Loucy (cell line): ENCODE measurements at regions not wholly inside any gene's neighbourhood (a gene's known extent, or its start where the extent isn't known, plus 50 kb on each side); places are given as distances from the start of the nearest gene placed in this dataset.
"Not testable (repeated sequence)": the region's sequence is repeated elsewhere in the genome, so short reads cannot be mapped to it uniquely, and the experiment has no call there.

Source experiments
- H2AFZ ChIP-seq: fragments of 200-600 bp; sonication (generic); 2 replicates; pipeline ENCODE4 v1.6.0; 2016; ENCODE audit warnings: antibody characterized with exemption, mild to moderate bottlenecking, low read length, moderate library complexity
- H3F3A ChIP-seq: fragments of 200-600 bp; 2 replicates; pipeline ENCODE4 v1.6.0; 2016; ENCODE audit warnings: antibody characterized with exemption, low read depth, mild to moderate bottlenecking
- H3K27me3 ChIP-seq: fragments of 200-600 bp; sonication (generic); 2 replicates; pipeline ENCODE4 v1.6.1; 2014; ENCODE audit warnings: low read length, mild to moderate bottlenecking; ENCODE audit not compliant: insufficient read depth, poor library complexity, severe bottlenecking
- H3K36me3 ChIP-seq: fragments of 200-600 bp; sonication (generic); 2 replicates; pipeline ENCODE4 v1.6.1; 2016; ENCODE audit warnings: low read length; ENCODE audit not compliant: insufficient read depth
- H3K4me1 ChIP-seq: fragments of 200-600 bp; sonication (generic); 2 replicates; pipeline ENCODE4 v1.5.1; 2014; ENCODE audit warnings: low read length, mild to moderate bottlenecking; ENCODE audit not compliant: insufficient read depth, poor library complexity, severe bottlenecking
- H3K4me2 ChIP-seq: fragments of 200-600 bp; sonication (generic); 2 replicates; pipeline ENCODE4 v1.6.0; 2014; ENCODE audit warnings: antibody characterized with exemption, low read length, low read depth, mild to moderate bottlenecking; ENCODE audit not compliant: poor library complexity, severe bottlenecking
- H3K4me3 ChIP-seq: fragments of 200-600 bp; sonication (generic); 2 replicates; pipeline ENCODE4 v1.5.1; 2014; ENCODE audit warnings: low read length, mild to moderate bottlenecking, mixed read lengths; ENCODE audit not compliant: poor library complexity, severe bottlenecking
- H3K79me2 ChIP-seq: fragments of 200-600 bp; sonication (generic); 2 replicates; pipeline ENCODE4 v1.6.1; 2014; ENCODE audit warnings: low read length; ENCODE audit not compliant: insufficient read depth
- H3K9ac ChIP-seq: fragments of 200-600 bp; sonication (generic); 2 replicates; pipeline ENCODE4 v1.6.0; 2014; ENCODE audit warnings: mild to moderate bottlenecking, low read depth, low read length, moderate library complexity; ENCODE audit not compliant: poor library complexity, severe bottlenecking
- H3K9me2 ChIP-seq: fragments of 200-600 bp; sonication (generic); replicated peaks from 2 replicates; pipeline ENCODE4 v1.6.1; 2016; ENCODE audit warnings: low read depth, low read length, mixed read lengths
- H3K9me3 ChIP-seq: fragments of 200-600 bp; sonication (generic); 2 replicates; pipeline ENCODE4 v1.6.1; 2014; ENCODE audit warnings: mild to moderate bottlenecking, antibody characterized with exemption, low read length, low read depth; ENCODE audit not compliant: insufficient read depth
- H4K20me1 ChIP-seq: fragments of 200-600 bp; sonication (generic); 2 replicates; pipeline ENCODE4 v1.6.0; 2014; ENCODE audit warnings: antibody characterized with exemption, low read length, mild to moderate bottlenecking; ENCODE audit not compliant: insufficient read depth, poor library complexity, severe bottlenecking
- CTCF ChIP-seq: fragments of 200-600 bp; sonication (generic); conservative IDR thresholded peaks from 2 replicates; pipeline ENCODE4 v1.5.1; 2014; ENCODE audit warnings: mild to moderate bottlenecking, antibody characterized with exemption, low read length
- EZH2phosphoT487 ChIP-seq: fragments of 200-600 bp; IDR thresholded peaks from 2 replicates; pipeline ENCODE4 v1.6.1; 2018; ENCODE audit warnings: antibody characterized with exemption, mild to moderate bottlenecking, moderate library complexity, borderline replicate concordance

GRCh38 chr14:87254331-87254874, 738.6 kb downstream of the GALC start:
- Histone ChIP-seq H3K4me1 (no peaks in the 10 kb centered on the region), H3K4me3 (no peak overlapping the region), H3K9ac (no peak overlapping the region), H2AFZ (no peak overlapping the region), H3K79me2 (no peaks in the 10 kb centered on the region), H3K9me2 (no peaks in the 10 kb centered on the region), H3F3A (no peaks in the 10 kb centered on the region), H3K36me3 (no peaks in the 10 kb centered on the region), H3K9me3 (no peaks in the 10 kb centered on the region; the same call in 1 of the 2 replicates), H4K20me1 (no peaks in the 10 kb centered on the region), H3K27me3 (no peaks in the 10 kb centered on the region), H3K4me2 (no peak overlapping the region)
- TF ChIP-seq CTCF (no peak), EZH2phosphoT487 (no peak)

GRCh38 chr14:87253791-87254190, 739.2 kb downstream of the GALC start:
- H4K20me1 ChIP-seq, H3K4me3 ChIP-seq, H3K36me3 ChIP-seq, H2AFZ ChIP-seq, H3K4me2 ChIP-seq, H3K79me2 ChIP-seq, H3K9me2 ChIP-seq, H3K9ac ChIP-seq, H3K27me3 ChIP-seq, H3K4me1 ChIP-seq, H3K9me3 ChIP-seq, H3F3A ChIP-seq: not testable (repeated sequence)

GRCh38 chr14:87252103-87252502, 740.9 kb downstream of the GALC start:
- no peaks in the 10 kb centered on the region for H3K79me2 ChIP-seq
- H3K36me3 ChIP-seq, result no peaks in the 10 kb centered on the region
- H3K9ac ChIP-seq, result no peak overlapping the region
- no peaks in the 10 kb centered on the region for H3K27me3 ChIP-seq
- H3K4me3 ChIP-seq, result no peak overlapping the region
- H3K4me1 ChIP-seq, result no peaks in the 10 kb centered on the region
- no peaks in the 10 kb centered on the region for H3K9me2 ChIP-seq
- TF ChIP-seq EZH2phosphoT487 (no peak), CTCF (no peak)
- H2AFZ ChIP-seq, result no peak overlapping the region
- no peak overlapping the region for H3K4me2 ChIP-seq
- no peaks in the 10 kb centered on the region for H3K9me3 ChIP-seq
- H4K20me1 ChIP-seq, result no peaks in the 10 kb centered on the region
- H3F3A ChIP-seq, result no peaks in the 10 kb centered on the region

GRCh38 chr14:87251011-87251410, 742.0 kb downstream of the GALC start:
- Histone ChIP-seq H3K9me3 (no peaks in the 10 kb centered on the region), H4K20me1 (no peaks in the 10 kb centered on the region), H3F3A (no peaks in the 10 kb centered on the region), H3K4me2 (no peak overlapping the region), H3K27me3 (no peaks in the 10 kb centered on the region), H3K4me3 (no peak overlapping the region), H2AFZ (no peak overlapping the region), H3K9ac (no peak overlapping the region), H3K36me3 (no peaks in the 10 kb centered on the region), H3K9me2 (no peaks in the 10 kb centered on the region), H3K79me2 (no peaks in the 10 kb centered on the region), H3K4me1 (no peaks in the 10 kb centered on the region)
- TF ChIP-seq CTCF, result no peak
- TF ChIP-seq EZH2phosphoT487, result no peak
